ENCODE measurements at regions not wholly inside any gene's neighbourhood (a gene's known extent, or its start where the extent isn't known, plus 50 kb on each side); places are given as distances from the start of the nearest gene placed in this dataset.

DNA sequence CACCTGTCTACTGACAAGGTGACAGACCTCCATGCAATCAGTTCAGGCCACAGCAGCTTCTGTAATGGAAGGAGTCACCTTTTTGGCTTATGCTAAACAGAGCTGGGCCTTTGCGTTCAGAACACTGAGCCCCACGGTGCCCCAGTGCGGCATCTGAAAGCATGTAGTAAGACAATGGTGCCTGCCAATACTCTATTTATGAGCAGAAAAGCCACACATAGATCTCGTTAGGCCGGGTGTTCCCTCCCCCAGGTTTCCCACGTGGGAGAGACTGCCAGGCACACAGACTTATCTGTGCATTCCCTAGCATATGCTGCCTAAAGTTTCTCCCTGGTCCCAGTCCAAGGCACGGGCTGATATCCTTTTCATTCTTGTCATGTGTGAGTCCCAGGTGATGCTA, 150.9 kb downstream of the ACTR3 start:
- no peaks in the 10 kb centered on the region for H3K4me1 Mint-ChIP-seq (ENCODE audit: unreplicated experiment)
- no peaks in the 10 kb centered on the region for H3K9me3 Mint-ChIP-seq
- DNase-seq (ENCODE audit: extremely low spot score, unreplicated experiment) = no peak
- TF ChIP-seq, protein P1, sequence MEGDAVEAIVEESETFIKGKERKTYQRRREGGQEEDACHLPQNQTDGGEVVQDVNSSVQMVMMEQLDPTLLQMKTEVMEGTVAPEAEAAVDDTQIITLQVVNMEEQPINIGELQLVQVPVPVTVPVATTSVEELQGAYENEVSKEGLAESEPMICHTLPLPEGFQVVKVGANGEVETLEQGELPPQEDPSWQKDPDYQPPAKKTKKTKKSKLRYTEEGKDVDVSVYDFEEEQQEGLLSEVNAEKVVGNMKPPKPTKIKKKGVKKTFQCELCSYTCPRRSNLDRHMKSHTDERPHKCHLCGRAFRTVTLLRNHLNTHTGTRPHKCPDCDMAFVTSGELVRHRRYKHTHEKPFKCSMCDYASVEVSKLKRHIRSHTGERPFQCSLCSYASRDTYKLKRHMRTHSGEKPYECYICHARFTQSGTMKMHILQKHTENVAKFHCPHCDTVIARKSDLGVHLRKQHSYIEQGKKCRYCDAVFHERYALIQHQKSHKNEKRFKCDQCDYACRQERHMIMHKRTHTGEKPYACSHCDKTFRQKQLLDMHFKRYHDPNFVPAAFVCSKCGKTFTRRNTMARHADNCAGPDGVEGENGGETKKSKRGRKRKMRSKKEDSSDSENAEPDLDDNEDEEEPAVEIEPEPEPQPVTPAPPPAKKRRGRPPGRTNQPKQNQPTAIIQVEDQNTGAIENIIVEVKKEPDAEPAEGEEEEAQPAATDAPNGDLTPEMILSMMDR (conservative IDR thresholded peaks at IDR 0.05) = no peak
- peaks cover 4% of the 10 kb centered on the region for H3K27me3 Mint-ChIP-seq
- H3K4me3 Mint-ChIP-seq = no peak overlapping the region
- H3K36me3 Mint-ChIP-seq = no peaks in the 10 kb centered on the region
- no peak overlapping the region for H3K27ac Mint-ChIP-seq

- no peak for DNase-seq (ENCODE audit: extremely low spot score, unreplicated experiment)
- no peaks in the 10 kb centered on the region for H3K9me3 Mint-ChIP-seq
- no peak overlapping the region for H3K27ac Mint-ChIP-seq
- H3K27me3 Mint-ChIP-seq = peaks cover 7% of the 10 kb centered on the region
- TF ChIP-seq, protein P1 (conservative IDR thresholded peaks at IDR 0.05) = no peak
- no peak overlapping the region for H3K4me3 Mint-ChIP-seq
- H3K36me3 Mint-ChIP-seq = no peaks in the 10 kb centered on the region
- H3K4me1 Mint-ChIP-seq (ENCODE audit: unreplicated experiment) = no peaks in the 10 kb centered on the region
Measured at GRCh38 chr2:114044985-114045384, 155.1 kb downstream of the ACTR3 start.

- Mint-ChIP-seq H3K27me3 (peaks cover 7% of the 10 kb centered on the region), H3K36me3 (no peaks in the 10 kb centered on the region), H3K4me3 (no peak overlapping the region), H3K27ac (no peak overlapping the region), H3K9me3 (no peaks in the 10 kb centered on the region), H3K4me1 (ENCODE audit: unreplicated experiment) (no peaks in the 10 kb centered on the region)
- DNase-seq (ENCODE audit: extremely low spot score, unreplicated experiment) = no peak
- TF ChIP-seq, protein P1 (conservative IDR thresholded peaks at IDR 0.05) = no peak
Measured at GRCh38 chr2:114046373-114046772, 156.5 kb downstream of the ACTR3 start.

GRCh38 chr2:114046866-114047435, 157.1 kb downstream of the ACTR3 start:
- TF ChIP-seq, protein P1 (conservative IDR thresholded peaks at IDR 0.05) = no peak
- H3K4me1 Mint-ChIP-seq (ENCODE audit: unreplicated experiment) = no peaks in the 10 kb centered on the region
- no peaks in the 10 kb centered on the region for H3K9me3 Mint-ChIP-seq
- no peak overlapping the region for H3K4me3 Mint-ChIP-seq
- DNase-seq (ENCODE audit: extremely low spot score, unreplicated experiment) = no peak
- H3K27me3 Mint-ChIP-seq = peaks cover 7% of the 10 kb centered on the region
- no peaks in the 10 kb centered on the region for H3K36me3 Mint-ChIP-seq
- H3K27ac Mint-ChIP-seq = no peak overlapping the region

DNA sequence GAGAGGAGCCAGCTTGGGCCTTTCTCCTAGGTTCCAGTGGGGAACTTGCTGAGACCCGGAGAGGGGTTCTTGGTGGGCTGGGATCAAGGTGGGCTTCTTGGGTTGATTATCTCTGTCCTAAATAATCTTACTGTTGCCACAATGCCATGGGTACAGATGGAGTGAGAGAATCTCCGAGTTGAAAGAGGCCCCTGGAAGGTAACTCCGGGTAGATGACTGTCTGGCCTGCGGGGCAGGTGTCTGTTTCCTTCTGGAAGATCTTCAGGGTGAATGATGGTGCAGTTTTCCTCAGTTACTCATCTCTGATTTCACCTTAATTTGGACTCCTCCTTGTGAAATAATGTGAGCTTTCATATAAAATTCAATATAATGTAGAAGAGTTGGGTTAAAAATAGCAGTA, 159.4 kb downstream of the ACTR3 start:
- peaks cover 4% of the 10 kb centered on the region for H3K27me3 Mint-ChIP-seq

More for the DNA sequence above, 159.4 kb downstream of the ACTR3 start:
- DNase-seq (ENCODE audit: extremely low spot score, unreplicated experiment) = no peak
- TF ChIP-seq, protein P1 (conservative IDR thresholded peaks at IDR 0.05) = no peak
- Mint-ChIP-seq H3K27ac (no peak overlapping the region), H3K4me1 (ENCODE audit: unreplicated experiment) (no peaks in the 10 kb centered on the region), H3K36me3 (no peaks in the 10 kb centered on the region), H3K9me3 (no peaks in the 10 kb centered on the region), H3K4me3 (no peak overlapping the region)

All from type B pancreatic cell (in vitro differentiated cells).